DND-41 (cell line): ENCODE measurements at regions not wholly inside any gene's neighbourhood (a gene's known extent, or its start where the extent isn't known, plus 50 kb on each side); places are given as distances from the start of the nearest gene placed in this dataset.

Experiments
- CTCF ChIP-seq: IDR thresholded peaks from 2 replicates; pipeline ENCODE4 v1.5.1; 2012; ENCODE audit warnings: borderline replicate concordance, low read length, moderate library complexity, mild to moderate bottlenecking; ENCODE audit not compliant: poor library complexity, severe bottlenecking; ENCODE audit errors: extremely low read depth
- EZH2 ChIP-seq: IDR thresholded peaks from 3 replicates; pipeline ENCODE4 v1.6.1; 2012; ENCODE audit warnings: borderline replicate concordance, low read depth, mild to moderate bottlenecking, moderate library complexity, low read length, inconsistent platforms; ENCODE audit not compliant: severe bottlenecking

GRCh38 chr12:115880238-115880637 is 397.3 kb downstream of the MED13L start:
- TF ChIP-seq CTCF (no peak), EZH2 (no peak)
